K562 (cell line): ENCODE measurements at regions not wholly inside any gene's neighbourhood (a gene's known extent, or its start where the extent isn't known, plus 50 kb on each side); places are given as distances from the start of the nearest gene placed in this dataset.

ENCODE experiments used
- CBFA2T2 ChIP-seq: fragments of 450-650 bp; conservative IDR thresholded peaks from 2 replicates; pipeline ENCODE4 v1.6.1; 2017; ENCODE audit warnings: mild to moderate bottlenecking
- DMBX1 ChIP-seq: fragments of 250-450 bp; sonication (Bioruptor Pico); IDR thresholded peaks from 2 replicates; pipeline ENCODE4 v1.8.0; 2022; ENCODE audit warnings: inconsistent platforms, mild to moderate bottlenecking, moderate library complexity, borderline replicate concordance
- E2F1 ChIP-seq: sonication (generic); formaldehyde crosslinking; IDR thresholded peaks from 2 replicates; pipeline ENCODE4 v1.8.1; 2023; ENCODE audit warnings: mild to moderate bottlenecking, missing genetic modification reagents, moderate library complexity
- FOXK1 ChIP-seq: sonication (generic); formaldehyde crosslinking; IDR thresholded peaks from 2 replicates; pipeline ENCODE4 v1.8.0; 2022; ENCODE audit warnings: missing genetic modification reagents, mild to moderate bottlenecking, borderline replicate concordance
- GATAD2B ChIP-seq: fragments of 450-650 bp; IDR thresholded peaks from 2 replicates; pipeline ENCODE4 v1.6.1; 2017; ENCODE audit warnings: mild to moderate bottlenecking, borderline replicate concordance
- HDAC1 ChIP-seq, 2 experiments: fragments of 450-650 bp; IDR thresholded peaks; 2 replicates each; pipeline ENCODE4 v1.6.1; 2016 to 2017; ENCODE audit warnings: inconsistent platforms in 1 of 2, mild to moderate bottlenecking in 1 of 2, moderate library complexity in 1 of 2
- IFI16 ChIP-seq: fragments of 250-450 bp; sonication (Bioruptor Pico); IDR thresholded peaks from 2 replicates; pipeline ENCODE4 v2.1.2; 2022; ENCODE audit warnings: mild to moderate bottlenecking, inconsistent platforms
- MBD1 ChIP-seq: fragments of 250-450 bp; sonication (Bioruptor Pico); IDR thresholded peaks from 2 replicates; pipeline ENCODE4 v1.8.0; 2022; ENCODE audit warnings: inconsistent platforms
- MCM7 ChIP-seq, 2 experiments: fragments of 450-650 bp; IDR thresholded peaks; 2 replicates each; pipeline ENCODE4 v1.6.1; 2016 to 2018
- MTA2 ChIP-seq: fragments of 450-650 bp; IDR thresholded peaks from 2 replicates; pipeline ENCODE4 v1.6.1; 2016; ENCODE audit warnings: low read depth
- MXI1 ChIP-seq: IDR thresholded peaks from 2 replicates; pipeline ENCODE4 v1.6.1; 2011; ENCODE audit warnings: low read depth, mild to moderate bottlenecking, improper control_type of control experiment, low read length
- NCOR1 ChIP-seq: fragments of 450-650 bp; IDR thresholded peaks from 2 replicates; pipeline ENCODE4 v1.6.1; 2016; ENCODE audit warnings: mild to moderate bottlenecking, moderate library complexity
- PHTF2 ChIP-seq: fragments of 250-450 bp; sonication (Bioruptor Pico); IDR thresholded peaks from 2 replicates; pipeline ENCODE4 v1.5.0; 2021; ENCODE audit warnings: mild to moderate bottlenecking
- RREB1 ChIP-seq: fragments of 250-450 bp; sonication (Bioruptor Pico); IDR thresholded peaks from 2 replicates; pipeline ENCODE4 v1.4.0; 2020
- THRAP3 ChIP-seq: fragments of 450-650 bp; IDR thresholded peaks from 2 replicates; pipeline ENCODE4 v1.6.1; 2016; ENCODE audit warnings: mild to moderate bottlenecking, inconsistent platforms, borderline replicate concordance
- ZBTB1 ChIP-seq: sonication (generic); formaldehyde crosslinking; IDR thresholded peaks from 2 replicates; pipeline ENCODE4 v1.8.1; 2023; ENCODE audit warnings: missing genetic modification reagents, low read depth, mild to moderate bottlenecking, borderline replicate concordance
- ZNF280A ChIP-seq: fragments of 450-650 bp; IDR thresholded peaks from 2 replicates; pipeline ENCODE4 v1.6.1; 2018; ENCODE audit warnings: mild to moderate bottlenecking, low read depth; ENCODE audit not compliant: partially characterized antibody
- ZSCAN32 ChIP-seq: fragments of 450-650 bp; formaldehyde crosslinking; IDR thresholded peaks from 2 replicates; pipeline ENCODE4 v1.4.0; 2020; ENCODE audit warnings: mild to moderate bottlenecking, moderate library complexity

- TF ChIP-seq MBD1 (CRISPR knock-in tag) (no peak), ZNF280A (no peak), CBFA2T2 (peak; percentile 74), ZSCAN32 (CRISPR knock-in tag) (no peak), MTA2 (0 out of 2 replicates have a peak, but pooled peaks have one; percentile 32), IFI16 (no peak), THRAP3 (no peak), HDAC1 (IDR thresholded peaks at IDR 0.05) (no peak), MXI1 (no peak), E2F1 (CRISPR knock-in tag) (no peak), NCOR1 (peak; percentile 54), FOXK1 (no peak), PHTF2 (CRISPR knock-in tag) (no peak), RREB1 (CRISPR knock-in tag) (no peak), DMBX1 (CRISPR knock-in tag) (no peak), ZBTB1 (CRISPR knock-in tag) (no peak), GATAD2B (no peak), MCM7 (IDR thresholded peaks at IDR 0.05) (no peak)
Measured at GRCh38 chr7:138249975-138250374, 173.7 kb downstream of the AKR1D1 start (continued).
